GM18861 (cell line): ENCODE measurements at regions not wholly inside any gene's neighbourhood (a gene's known extent, or its start where the extent isn't known, plus 50 kb on each side); places are given as distances from the start of the nearest gene placed in this dataset.
A peak's percentile ranks its signal among the peaks of the same experiment; 100 is the strongest.

Source experiments
- ATAC-seq: cut with Tn5 transposase; IDR thresholded peaks from one replicate; pipeline ENCODE4 v1.9.1; 2021; ENCODE audit not compliant: unreplicated experiment

DNA sequence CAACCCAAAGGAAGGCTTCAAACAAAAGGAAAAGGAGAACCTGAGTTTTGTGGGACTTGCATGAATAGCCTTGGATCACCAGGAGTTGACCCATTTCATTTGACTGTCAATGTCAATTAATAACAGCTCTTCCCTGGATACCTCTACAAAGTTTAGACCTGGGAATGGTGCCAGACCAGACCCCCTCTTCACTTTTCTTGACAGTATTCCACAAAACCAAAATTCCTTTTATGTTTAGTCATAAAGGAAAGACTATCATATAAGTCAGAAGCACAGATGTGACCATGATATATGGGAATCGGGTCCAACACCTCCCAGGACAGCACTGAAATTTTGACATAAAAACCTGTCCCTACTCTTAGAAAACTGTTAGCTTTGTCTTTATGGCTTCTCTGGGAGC lies 191.8 kb downstream of the LYPLAL1 start:
- ATAC-seq: no peak

GRCh38 chr1:219362702-219363101 lies 189.0 kb downstream of the LYPLAL1 start:
- ATAC-seq: no peak

- no peak for ATAC-seq
Observed at GRCh38 chr1:219359126-219359525, 185.4 kb downstream of the LYPLAL1 start.

DNA sequence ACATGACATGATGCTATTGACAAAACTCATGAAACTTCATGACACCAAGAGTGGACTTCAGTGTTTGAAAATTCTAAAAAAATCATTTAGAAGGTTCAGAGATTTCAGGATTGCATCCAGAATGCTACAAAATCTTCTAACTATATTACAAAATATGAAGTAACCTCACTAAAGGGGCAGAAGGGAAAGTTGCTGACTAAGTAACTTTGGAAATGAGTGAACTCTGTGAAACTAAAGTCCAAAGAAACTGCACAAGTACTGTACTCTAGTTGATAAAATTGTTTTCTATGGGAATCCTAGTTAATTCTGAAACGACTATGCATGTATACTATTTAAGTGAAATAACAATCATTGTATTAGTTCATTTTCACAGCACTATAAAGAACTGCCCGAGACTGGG lies 184.4 kb downstream of the LYPLAL1 start:
- ATAC-seq: no peak

- ATAC-seq: no peak
Observed at GRCh38 chr1:219354962-219355361, 181.3 kb downstream of the LYPLAL1 start.

DNA sequence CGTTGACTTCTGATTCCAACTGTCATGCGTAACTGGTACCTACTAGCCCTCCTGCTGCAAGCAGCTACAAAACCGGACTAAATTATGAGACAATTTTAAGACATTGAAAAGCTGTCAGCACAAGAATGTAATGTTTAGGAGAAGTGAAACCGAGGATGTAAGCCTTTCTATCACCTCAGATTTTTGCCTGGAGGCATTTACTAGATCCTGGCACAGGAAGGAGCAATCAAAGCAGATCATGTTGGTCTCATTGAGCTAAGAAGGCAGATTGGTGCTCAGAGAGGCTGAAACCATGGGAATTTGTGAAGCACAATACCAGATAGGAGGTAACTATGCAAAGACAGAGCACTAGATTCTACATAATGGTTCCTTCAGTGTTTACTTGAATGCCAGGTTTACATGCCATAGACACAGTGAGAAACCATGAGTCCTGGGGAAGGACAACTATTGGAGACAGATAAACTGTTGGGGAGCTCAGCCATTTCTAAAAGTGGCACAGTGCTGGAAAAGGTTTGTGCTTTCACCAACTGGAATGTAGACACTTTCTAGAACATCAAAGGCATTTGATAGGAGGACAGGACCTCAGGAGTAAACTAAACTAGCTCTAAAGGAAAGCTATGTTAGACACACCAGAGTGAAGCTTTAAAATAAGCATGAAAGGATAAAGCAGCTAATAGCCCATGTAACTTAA lies 179.4 kb downstream of the LYPLAL1 start:
- no peak for ATAC-seq

GRCh38 chr1:219350172-219350931 lies 176.7 kb downstream of the LYPLAL1 start:
- ATAC-seq: no peak

DNA sequence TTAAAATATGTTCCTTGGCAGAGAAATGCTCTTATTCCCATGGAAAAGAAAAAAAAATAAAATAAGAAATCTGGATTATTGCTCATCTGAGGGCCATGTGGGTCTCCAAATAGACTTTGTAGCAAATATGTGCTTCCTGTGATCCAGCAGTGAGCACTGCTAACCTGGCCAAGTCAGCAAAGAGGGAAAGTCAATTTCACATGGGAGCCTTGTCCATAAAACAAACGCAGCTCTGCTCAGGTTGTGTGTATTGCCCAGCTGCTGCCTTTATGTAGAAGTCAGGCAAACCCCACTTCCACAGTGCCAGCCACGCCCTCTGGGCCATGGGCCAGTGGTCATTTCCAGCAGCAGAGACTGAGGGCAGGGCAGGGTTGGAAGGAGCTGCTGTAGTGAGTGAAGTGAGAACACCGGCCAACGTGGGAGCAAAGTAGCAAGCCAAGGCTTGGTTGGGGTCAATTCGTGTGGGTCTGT lies 174.3 kb downstream of the LYPLAL1 start:
- no peak for ATAC-seq

DNA sequence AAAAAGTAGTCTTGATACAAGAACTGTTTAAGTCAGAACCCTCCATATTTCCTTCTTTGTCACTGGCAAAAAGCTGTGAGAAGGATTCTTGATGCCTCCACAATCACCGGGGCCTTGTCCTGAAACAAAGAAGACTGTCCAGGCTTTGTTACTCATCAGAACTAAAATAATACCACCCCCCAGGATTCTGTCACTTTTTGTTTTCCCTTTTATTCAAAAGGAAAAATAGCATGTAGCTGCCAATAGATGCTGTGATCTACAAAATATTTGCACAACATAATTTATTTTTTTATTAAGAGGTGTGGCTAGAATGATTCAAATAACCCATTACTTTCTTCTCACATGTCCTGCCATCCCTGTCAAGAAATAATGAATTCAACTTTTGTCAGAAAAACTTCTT lies 173.7 kb downstream of the LYPLAL1 start:
- no peak for ATAC-seq

DNA sequence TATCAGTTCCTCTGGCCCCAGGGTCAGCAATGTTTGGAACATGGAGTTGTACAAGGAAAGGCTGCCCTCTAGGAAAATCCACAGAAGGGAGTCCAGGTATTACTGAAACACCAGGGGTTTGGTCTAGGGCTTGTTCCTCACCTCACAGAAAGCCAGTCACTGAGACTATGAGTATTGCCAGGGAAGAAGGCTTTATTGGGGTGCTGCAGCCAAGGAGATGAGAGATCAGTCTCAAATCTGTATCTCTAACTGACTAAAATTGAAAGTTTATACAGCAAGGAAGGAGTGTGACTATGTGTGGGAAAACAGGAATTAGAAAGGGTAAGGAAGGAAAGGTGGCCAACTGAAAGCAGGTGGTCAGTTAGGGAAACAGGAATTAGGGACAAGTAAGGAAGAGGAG lies 172.3 kb downstream of the LYPLAL1 start:
- no peak for ATAC-seq

DNA sequence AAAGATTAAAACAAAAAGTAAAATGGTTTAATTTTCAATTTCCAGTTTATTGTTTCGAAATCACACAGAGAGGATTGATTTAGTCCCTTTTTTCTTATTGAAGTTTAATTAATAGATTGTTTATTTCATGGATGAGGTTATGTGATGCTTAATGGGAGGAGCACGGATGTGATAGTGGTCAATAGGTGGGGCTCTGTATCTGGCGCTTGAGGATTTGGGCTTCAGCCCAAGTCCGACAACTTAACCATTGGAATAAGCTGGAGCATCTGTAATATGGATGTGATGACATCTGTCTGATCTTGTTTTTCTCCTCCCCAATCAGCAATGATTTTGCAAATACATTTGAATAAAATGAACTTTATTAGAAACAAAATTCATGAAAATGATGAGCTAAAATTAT lies 169.2 kb downstream of the LYPLAL1 start:
- no peak for ATAC-seq

- no peak for ATAC-seq
Observed at GRCh38 chr1:219340796-219341195, 167.1 kb downstream of the LYPLAL1 start.

DNA sequence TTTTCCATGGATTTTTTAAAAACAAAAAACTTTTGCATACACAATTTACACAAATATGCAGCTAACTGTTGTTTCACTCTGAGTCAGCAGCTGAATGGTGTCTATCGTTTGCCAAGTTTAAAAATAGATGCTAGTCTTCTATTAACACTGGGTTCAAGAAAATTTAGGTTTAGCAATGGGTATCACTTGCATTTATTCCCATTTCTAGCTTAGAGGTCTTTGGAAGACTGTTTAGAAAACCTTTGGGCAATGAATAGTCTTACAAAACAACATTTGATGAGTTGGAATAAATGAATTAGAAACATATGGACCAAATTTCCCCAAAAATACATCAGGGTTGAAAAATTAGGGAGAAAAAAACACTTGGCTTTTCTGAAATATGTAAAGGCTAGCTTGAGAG lies 165.8 kb downstream of the LYPLAL1 start:
- no peak for ATAC-seq

GRCh38 chr1:219337588-219337987 lies 163.9 kb downstream of the LYPLAL1 start:
- ATAC-seq: no peak

DNA sequence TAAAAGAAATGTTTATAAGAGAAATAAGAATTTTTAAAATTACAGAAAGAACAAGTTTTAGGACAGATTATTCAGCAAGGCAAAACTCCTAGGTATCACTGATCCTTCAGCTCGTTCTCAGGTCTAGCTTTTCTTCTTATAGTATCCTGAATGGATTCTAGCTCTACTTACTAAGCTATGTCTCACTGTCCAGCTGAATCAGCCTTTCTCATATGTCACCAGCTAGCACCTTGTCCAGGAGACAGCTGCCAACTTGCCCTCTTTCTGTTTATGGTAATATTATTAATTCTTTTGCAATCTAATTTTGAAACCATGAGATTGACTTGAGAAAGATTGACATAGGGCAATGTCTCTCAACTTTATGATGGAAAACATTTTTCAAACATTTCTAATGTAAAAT lies 159.9 kb downstream of the LYPLAL1 start:
- no peak for ATAC-seq

DNA sequence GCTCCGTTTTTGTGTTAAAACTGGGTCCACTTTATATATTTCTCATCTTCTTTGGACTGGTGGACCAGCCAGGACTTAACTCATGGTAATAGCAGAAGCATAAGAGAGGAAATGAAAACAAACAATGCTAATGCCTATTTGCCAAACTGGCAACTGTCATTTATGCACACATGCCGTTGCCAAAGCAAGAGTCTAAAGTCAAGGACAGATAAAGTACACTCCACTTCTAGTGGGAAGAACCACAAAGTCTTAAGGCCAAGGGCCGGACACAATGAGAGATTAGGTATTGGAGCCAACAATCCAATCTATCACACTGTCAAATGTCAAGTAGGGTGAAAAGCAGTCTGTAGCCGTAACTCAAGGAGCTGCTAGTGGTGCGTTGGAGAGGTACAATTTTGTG lies 157.7 kb downstream of the LYPLAL1 start:
- no peak for ATAC-seq

DNA sequence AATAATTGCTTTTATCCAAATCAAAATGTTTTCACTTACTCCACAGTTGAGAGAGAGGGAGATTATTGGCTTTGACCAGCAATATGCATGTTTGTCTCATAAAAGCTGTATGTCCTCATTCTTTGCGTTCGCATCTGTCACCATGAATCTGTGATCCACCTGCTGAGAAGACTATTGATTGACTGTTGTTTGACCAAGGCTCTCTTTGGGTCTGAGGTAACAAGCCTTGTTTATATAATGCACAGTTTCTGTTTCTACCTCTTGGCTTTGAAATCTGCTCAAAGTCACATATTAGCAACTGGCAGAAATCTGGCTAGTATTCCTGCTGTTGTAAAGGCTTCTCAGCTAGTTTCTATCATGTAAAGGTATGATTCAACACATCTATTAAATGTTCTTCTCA lies 157.0 kb downstream of the LYPLAL1 start:
- no peak for ATAC-seq

GRCh38 chr1:219330001-219330400 lies 156.3 kb downstream of the LYPLAL1 start:
- no peak for ATAC-seq

DNA sequence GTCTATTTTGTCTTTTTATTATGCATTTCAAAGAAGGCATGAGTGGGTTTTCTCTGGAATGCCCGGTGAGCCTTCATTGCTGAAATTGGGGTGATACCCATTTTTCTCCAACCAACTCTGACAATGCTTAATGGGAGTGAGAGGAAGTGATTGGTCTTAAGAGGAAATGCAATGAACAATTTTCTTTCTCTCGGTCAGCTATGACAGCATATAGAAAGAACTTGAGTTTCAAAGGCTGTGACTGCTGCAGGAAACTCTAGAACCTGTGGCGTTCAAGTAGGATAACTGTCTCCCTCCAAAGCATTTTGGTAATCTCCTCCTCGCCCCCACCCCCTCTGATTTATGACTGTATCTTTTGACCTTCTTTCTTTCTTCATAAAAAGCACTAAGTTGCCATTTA lies 155.9 kb downstream of the LYPLAL1 start:
- ATAC-seq: no peak

DNA sequence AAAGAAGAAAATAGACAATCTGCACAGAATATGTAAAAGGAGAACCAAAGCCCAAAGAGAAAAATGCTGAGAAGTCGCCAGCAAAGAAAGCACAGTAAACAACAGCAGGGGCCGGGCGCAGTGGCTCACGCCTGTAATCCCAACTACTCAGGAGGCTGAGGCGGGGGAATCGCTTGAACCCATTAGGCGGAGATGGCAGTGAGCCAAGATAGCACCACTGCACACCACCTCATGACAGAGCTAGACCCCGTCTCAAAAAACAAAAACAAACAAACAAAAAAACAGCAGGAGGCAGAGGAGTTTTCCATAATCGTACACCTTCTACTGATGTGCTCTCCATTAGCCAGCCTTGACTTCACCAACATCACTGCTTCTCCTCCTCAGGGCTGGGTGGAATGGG lies 153.2 kb downstream of the LYPLAL1 start:
- ATAC-seq: no peak

- ATAC-seq: no peak
Observed at GRCh38 chr1:219325368-219325742, 151.7 kb downstream of the LYPLAL1 start.

DNA sequence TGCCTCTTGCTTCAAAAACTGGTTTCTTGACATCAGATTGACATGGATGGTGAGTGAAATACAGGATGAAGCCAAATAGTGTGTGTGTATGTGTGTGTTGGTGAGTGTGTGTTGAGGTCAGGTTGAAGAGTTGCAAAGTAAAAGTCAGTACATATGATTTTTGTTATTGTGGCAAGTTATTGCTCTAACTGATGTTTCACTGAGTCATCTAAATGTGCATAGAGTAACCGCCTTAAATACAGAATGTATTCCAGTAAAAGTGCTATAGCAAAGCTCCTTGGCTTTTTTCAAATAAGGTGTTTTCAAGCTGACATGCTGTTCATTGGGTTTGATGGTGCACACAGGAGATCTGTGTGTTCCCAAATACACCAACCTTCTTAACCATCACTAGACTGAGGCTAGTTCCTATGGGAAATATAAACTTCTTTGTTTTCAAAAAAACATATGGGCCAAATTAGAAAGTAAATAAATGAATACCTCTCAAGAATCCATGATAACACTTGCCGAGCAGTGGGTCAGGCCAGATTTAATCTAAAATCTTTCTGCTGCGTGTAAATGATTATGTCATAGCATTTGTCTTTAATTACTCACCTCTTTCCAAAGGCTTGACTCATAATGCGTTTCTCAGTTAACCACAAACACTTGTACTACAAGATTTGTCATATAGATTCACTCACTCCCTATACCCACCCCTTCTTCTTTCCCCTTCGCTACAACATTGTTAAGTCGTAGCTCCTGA lies 151.1 kb downstream of the LYPLAL1 start:
- ATAC-seq: peak; percentile 67
